Sigmoid colon (tissue), 4 donors: ENCODE measurements at regions not wholly inside any gene's neighbourhood (a gene's known extent, or its start where the extent isn't known, plus 50 kb on each side); places are given as distances from the start of the nearest gene placed in this dataset.

ENCODE experiments used
- POLR2A ChIP-seq, 2 donors: fragments of 450-650 bp; IDR thresholded peaks; one replicate each; pipeline ENCODE4 v1.6.1; 2016; ENCODE audit warnings: antibody characterized with exemption in 2 of 2, mild to moderate bottlenecking in 2 of 2, moderate library complexity in 2 of 2
- POLR2AphosphoS5 ChIP-seq, 4 donors: sonication (generic); formaldehyde crosslinking; IDR thresholded peaks; one replicate each; pipeline ENCODE4 v1.6.1; 2017; ENCODE audit warnings: antibody characterized with exemption in 4 of 4
- TF ChIP-seq, protein P1 (sequence below), 4 experiments: fragments of 450-650 bp in 3 of 4; fragments of 200-600 bp in 1 of 4; IDR thresholded peaks; one replicate each; pipeline ENCODE4 v1.5.1; 2016 to 2019; ENCODE audit warnings: antibody characterized with exemption in 4 of 4, mild to moderate bottlenecking in 3 of 4, moderate library complexity in 2 of 4

GRCh38 chr1:4075436-4076225 lies 175.6 kb upstream of the C1orf174 start:
- TF ChIP-seq, protein P1, sequence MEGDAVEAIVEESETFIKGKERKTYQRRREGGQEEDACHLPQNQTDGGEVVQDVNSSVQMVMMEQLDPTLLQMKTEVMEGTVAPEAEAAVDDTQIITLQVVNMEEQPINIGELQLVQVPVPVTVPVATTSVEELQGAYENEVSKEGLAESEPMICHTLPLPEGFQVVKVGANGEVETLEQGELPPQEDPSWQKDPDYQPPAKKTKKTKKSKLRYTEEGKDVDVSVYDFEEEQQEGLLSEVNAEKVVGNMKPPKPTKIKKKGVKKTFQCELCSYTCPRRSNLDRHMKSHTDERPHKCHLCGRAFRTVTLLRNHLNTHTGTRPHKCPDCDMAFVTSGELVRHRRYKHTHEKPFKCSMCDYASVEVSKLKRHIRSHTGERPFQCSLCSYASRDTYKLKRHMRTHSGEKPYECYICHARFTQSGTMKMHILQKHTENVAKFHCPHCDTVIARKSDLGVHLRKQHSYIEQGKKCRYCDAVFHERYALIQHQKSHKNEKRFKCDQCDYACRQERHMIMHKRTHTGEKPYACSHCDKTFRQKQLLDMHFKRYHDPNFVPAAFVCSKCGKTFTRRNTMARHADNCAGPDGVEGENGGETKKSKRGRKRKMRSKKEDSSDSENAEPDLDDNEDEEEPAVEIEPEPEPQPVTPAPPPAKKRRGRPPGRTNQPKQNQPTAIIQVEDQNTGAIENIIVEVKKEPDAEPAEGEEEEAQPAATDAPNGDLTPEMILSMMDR (IDR thresholded peaks at IDR 0.05) = no peak
- TF ChIP-seq POLR2AphosphoS5 (IDR thresholded peaks at IDR 0.05) (no peak), POLR2A (IDR thresholded peaks at IDR 0.05) (no peak)
